ENCODE measurements at regions not wholly inside any gene's neighbourhood (a gene's known extent, or its start where the extent isn't known, plus 50 kb on each side); places are given as distances from the start of the nearest gene placed in this dataset.

- no peak for TF ChIP-seq POLR2A (IDR thresholded peaks at IDR 0.05)
- TF ChIP-seq, protein P1, sequence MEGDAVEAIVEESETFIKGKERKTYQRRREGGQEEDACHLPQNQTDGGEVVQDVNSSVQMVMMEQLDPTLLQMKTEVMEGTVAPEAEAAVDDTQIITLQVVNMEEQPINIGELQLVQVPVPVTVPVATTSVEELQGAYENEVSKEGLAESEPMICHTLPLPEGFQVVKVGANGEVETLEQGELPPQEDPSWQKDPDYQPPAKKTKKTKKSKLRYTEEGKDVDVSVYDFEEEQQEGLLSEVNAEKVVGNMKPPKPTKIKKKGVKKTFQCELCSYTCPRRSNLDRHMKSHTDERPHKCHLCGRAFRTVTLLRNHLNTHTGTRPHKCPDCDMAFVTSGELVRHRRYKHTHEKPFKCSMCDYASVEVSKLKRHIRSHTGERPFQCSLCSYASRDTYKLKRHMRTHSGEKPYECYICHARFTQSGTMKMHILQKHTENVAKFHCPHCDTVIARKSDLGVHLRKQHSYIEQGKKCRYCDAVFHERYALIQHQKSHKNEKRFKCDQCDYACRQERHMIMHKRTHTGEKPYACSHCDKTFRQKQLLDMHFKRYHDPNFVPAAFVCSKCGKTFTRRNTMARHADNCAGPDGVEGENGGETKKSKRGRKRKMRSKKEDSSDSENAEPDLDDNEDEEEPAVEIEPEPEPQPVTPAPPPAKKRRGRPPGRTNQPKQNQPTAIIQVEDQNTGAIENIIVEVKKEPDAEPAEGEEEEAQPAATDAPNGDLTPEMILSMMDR (IDR thresholded peaks at IDR 0.05), result no peak
These were observed 87.6 kb upstream of the ARAP3 start for GRCh38 chr5:141769671-141770070.
